ENCODE measurements at regions not wholly inside any gene's neighbourhood (a gene's known extent, or its start where the extent isn't known, plus 50 kb on each side); places are given as distances from the start of the nearest gene placed in this dataset.
"Not testable (repeated sequence)": the region's sequence is repeated elsewhere in the genome, so short reads cannot be mapped to it uniquely, and the experiment has no call there.

DNA sequence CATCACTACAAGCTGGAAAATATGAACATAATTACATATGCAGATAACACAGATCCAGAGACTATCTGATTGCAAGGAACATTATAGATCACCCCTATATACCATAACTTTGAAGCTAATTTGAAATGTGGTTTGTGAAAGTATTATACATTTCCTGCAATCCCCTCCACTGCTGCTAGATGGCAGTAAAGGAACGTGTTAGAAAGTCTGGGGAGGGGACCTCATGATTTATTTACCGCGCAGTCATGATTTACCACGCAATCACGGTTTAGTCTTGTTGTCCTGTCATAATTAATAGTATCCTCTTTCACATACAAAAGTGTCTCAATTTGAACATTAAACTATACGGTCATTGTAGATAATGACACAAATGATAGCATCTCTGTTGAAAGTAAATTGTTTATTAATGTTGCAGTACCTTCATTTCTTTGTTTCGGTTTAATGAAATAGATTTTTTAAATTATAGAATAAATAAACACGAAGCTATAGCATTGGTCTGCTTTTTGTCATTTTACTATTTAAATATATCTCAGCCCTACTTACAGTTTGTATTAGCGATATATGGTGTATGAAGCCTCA is 145.3 kb upstream of the PRSS1 start:
- DNase-seq (ENCODE audit: low read depth in 2 of 2): peak in 1 of 2 donors; percentile 21

DNA sequence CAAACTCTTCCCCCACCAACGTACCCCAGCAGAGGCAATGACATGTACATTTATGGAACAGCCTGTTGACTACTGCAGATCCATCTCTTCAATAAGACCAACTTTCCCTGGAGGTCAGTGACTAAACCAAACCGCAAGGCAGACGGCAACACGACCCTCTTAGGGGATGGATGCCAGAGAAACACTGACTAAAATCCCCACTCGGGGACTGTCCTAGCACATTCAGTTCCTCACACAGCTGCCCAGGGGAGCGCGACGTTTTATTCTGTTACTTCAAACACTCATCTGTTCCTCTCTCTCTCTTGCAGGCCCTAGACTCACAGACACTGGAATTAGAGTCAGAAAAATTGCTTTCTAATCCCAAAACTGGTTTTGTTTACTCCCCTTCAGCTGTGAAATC is 146.5 kb upstream of the PRSS1 start:
- DNase-seq (ENCODE audit: low read depth in 2 of 2): no peak

DNA sequence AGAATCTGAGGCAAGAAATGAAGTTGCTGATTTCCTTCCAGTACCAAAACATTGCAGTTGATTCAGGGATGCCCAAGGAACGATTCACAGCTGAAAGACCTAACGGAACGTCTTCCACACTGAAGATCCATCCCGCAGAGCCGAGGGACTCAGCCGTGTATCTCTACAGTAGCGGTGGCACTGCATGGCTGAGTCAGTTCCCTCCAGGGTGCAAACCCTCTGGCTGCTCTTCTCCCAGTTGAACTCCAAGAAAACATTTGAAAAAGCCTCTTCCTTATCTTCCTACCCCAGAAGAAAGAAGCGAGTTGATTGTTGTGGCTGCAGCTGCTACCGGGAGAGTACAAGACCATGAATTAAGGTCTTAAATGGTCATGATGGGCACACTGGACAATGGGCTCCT is 147.1 kb upstream of the PRSS1 start:
- DNase-seq (ENCODE audit: low read depth in 2 of 2): no peak

DNA sequence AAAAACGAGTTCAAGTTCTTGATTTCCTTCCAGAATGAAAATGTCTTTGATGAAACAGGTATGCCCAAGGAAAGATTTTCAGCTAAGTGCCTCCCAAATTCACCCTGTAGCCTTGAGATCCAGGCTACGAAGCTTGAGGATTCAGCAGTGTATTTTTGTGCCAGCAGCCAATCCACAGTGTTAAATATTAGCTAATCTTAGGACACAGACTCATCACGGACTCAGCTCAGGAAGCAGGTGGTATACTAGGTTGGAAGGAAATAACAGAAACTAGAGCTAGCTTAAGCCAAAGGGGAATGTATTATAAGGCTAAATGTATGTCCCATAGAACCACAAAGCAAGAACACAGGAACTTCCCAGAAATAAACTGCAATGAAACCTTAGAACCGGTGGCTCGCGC is 151.0 kb upstream of the PRSS1 start:
- DNase-seq (ENCODE audit: low read depth in 2 of 2): no peak

DNA sequence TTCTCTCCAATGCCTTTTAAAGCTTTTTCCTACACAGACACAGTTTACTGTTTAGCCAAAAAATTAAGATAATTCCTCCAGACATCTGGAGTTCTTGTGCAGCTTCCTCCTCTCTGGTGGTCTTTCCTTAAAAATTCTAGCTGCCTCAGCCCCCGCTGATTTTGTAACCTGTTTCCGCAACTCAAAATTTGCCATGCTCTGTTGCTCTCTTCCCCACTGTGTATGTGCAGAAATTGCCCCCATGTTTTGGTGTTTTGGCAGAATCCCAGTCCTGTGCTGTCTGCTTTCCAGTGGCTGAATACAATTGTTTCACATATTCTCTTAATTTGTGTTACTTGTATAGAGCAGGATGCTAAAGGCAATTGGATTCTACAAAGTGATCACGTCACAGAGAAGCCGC is 151.7 kb upstream of the PRSS1 start:
- DNase-seq (ENCODE audit: low read depth in 2 of 2): no peak

DNA sequence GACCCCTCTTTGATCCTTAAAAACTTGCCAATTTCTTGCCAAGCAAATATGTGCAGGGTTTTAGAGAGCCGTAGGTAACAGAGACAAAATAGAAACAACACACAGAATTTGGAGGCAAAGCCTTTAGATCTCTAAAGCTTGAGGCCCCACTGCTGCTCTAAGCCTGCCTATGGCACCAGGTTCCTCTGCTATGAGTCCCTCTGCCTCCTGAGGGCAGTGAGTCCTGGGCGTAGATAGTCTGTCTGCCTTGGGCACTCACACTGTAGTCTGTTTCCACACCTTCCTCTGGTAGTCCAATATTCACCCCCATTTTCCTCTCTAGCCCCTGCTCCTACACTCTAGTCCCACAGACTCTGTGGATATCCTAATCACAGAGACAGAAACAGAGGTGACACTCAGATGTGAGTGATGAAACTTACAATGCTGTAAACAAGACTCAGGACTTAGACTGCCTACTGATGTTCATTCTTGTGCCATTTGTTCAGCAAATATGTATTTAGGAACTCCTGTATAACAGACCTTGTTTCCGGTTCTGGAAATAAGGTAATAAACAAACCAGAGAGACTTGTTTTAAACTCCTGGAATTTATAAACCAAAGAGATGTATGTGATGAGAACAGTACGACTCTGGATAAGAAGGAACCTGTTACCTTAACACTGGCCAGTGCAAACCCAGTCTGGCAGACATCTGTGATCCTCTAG is 153.3 kb upstream of the PRSS1 start:
- no peak for DNase-seq (ENCODE audit: low read depth in 2 of 2)

DNA sequence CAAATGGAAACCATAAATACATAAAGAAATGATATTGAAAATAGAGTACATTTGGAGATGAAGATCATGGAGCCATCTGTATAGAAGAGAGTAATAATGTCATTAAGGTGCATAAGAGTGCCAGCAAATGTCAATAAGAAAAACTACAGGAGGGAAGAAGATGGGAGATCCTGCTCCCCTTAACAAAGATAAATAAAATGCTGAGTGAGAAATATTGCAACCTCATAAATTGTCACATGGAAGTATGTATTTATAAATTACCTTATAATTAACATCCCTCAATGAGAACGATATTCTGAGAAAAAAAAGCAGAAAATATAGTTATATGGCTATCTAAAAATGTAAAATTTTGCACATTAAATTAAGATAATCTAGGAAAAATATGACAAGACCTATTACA is 155.2 kb upstream of the PRSS1 start:
- DNase-seq (ENCODE audit: low read depth in 2 of 2): no peak

DNA sequence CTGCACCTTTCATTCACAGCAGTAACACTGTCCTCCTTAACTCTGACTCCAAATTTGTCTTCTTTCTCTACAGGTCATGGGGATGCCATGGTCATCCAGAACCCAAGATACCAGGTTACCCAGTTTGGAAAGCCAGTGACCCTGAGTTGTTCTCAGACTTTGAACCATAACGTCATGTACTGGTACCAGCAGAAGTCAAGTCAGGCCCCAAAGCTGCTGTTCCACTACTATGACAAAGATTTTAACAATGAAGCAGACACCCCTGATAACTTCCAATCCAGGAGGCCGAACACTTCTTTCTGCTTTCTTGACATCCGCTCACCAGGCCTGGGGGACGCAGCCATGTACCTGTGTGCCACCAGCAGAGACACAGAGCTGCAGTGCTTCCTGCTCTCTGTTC is 156.2 kb upstream of the PRSS1 start:
- DNase-seq (ENCODE audit: low read depth in 2 of 2): no peak

DNA sequence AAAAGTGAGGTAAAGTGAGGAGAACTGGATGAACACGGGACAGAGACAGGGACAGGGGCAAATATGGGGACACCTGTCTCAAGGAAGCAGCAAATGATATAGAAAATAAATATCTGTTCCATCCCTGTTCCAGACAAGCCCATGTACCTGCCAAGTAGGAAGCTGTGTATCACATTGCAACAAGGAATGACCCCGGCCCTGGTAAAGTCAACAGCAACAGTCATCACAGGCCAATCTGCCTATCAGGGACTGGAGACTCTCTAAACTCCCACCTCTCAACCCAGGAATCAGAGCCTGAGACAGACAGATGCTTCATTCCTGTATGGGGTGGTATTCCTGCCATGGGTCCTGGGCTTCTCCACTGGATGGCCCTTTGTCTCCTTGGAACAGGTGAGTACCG is 156.6 kb upstream of the PRSS1 start:
- no peak for DNase-seq (ENCODE audit: low read depth in 2 of 2)

DNA sequence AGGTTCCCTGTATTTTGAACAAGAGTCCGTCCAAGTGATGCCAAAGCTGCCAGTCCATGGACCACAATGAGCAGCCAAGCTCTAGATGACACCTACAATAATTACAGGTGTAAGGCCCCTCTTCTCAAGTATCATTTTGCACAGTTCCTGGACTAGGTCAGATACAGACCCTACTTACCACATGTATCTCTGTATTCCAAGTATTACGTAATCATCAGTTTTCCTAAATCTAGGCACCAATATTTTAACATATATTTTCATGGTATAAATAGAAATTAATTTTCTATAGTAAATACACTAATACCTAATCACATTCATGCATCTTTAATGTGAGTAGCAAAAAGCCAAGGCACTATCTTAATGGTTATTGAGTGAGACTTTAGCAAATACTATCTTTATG is 157.0 kb upstream of the PRSS1 start:
- DNase-seq (ENCODE audit: low read depth in 2 of 2): no peak

DNA sequence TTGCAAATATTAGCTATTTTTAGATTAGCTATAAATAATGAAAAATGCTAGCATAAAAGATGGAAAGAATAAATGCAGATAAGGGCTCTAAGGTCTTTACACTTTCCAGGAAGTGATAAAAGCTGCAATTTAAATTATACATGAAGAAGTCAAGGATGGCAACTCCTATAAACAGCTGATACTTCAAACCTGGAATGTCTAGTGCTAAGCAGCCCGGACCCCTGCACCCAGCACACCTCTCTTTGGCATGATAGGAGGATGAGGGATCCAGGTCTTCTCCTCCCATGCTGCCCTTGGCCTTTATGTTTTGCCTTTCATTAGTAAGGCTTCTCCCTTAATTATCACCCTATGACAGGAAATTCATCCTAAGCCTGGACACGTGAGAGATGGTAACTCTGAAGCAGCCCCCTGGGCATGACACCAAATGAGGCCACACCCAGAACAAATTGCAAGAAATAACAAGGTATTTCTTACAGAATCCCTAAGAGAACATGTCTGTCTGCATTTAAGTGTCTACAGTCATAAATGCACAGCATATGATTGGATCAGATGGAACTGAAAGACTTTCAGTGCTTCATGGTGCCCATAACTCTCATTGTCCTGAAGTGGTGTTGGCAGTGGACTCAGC is 158.3 kb upstream of the PRSS1 start:
- DNase-seq (ENCODE audit: low read depth in 2 of 2): no peak

DNA sequence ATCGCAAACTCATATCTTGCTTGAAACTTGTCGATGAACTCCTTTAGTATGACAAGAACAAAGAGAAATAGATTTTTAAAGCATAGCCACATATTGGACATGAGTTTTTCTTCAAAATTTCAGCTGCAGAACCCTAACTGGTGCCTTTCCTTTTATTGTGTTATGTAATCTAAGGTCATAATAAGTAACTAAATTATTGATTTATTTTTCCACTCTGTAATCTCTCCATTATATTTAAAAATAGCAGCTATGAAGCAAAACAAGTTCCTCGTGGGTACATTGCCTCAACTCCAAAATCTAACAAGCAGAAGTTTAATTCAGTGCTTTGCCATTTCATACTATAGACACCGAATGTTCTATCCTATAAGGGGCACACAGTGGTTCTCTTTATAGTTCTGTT is 159.2 kb upstream of the PRSS1 start:
- DNase-seq (ENCODE audit: low read depth in 2 of 2): no peak

DNA sequence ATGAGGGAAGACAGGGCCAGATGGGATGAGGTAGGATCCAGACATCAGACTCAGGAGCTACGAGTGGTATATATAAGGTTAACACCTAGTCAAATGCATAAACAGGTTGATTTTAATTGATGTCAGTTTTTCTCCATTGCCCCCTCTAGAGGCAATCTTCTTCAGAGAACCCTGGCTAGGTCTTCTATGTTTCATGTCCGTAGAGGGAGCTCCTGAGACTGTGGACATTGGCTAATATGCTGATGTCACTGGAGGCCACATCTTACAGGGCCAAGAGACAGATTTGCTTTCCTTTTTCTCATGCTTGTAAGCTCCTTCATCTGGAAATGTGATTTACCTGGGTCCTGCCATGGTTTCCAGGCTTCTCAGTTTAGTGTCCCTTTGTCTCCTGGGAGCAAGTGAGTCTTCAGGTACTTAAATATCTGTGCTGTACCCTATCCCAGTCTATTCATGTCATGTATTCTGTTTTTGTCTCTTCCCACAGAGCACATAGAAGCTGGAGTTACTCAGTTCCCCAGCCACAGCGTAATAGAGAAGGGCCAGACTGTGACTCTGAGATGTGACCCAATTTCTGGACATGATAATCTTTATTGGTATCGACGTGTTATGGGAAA is 161.6 kb upstream of the PRSS1 start:
- DNase-seq (ENCODE audit: low read depth in 2 of 2): no peak

DNA sequence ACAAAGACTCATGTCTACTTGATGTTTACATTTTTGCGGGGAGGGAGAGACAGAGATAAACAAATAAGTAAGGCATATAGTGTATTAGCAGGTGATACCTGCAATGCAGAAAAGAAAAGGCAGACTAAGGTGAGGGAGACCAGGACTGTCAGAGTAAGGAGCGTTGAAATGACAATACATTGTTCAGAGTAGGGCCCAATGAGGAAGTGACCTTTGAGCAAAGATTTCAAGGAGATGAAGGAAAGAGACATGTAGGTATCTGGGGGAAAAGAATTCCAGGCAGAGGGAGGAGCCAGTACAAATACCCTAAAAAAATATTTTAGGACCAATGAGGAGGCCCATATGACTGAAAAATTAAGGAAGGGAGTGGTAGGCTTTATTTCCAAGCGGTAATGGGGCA is 162.7 kb upstream of the PRSS1 start:
- no peak for DNase-seq (ENCODE audit: low read depth in 2 of 2)

DNA sequence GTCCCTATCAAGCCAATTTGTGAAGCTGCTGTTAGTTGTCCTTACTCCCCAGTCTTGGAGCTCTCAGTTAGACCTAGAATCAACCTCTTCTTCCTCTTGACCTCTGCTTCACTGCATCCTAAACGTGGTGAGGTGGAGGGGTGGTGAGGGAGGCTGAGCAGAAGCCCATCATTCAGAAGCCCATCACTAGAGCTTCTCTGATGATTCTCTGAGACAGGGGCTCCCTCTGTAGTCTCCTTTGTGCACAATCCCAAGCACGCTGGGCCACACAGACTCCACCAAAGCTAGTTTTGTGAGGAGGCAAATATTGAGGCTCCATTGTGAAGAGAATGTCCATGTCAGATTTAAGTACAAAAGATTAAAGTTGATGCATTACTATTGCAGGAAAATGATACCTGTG is 163.8 kb upstream of the PRSS1 start:
- DNase-seq (ENCODE audit: low read depth in 2 of 2): no peak

DNA sequence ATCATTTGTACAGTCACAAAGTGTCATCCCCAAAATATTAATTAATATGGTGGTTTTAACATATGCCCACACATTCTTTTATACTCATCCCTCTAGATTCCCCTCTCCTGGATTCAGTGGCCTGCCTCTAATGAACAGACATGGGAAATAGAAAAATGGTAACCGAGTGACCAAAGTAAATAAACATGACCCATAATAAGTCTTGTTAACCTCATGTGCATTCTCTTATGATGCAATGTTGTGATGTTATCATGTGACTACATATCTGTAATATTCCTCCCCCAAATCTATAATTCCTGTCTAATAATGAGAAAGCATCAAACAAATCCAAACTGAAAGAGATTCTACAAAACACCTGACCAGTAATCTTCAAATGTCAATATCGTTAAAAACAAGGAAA is 164.5 kb upstream of the PRSS1 start:
- DNase-seq (ENCODE audit: low read depth in 2 of 2): no peak

DNA sequence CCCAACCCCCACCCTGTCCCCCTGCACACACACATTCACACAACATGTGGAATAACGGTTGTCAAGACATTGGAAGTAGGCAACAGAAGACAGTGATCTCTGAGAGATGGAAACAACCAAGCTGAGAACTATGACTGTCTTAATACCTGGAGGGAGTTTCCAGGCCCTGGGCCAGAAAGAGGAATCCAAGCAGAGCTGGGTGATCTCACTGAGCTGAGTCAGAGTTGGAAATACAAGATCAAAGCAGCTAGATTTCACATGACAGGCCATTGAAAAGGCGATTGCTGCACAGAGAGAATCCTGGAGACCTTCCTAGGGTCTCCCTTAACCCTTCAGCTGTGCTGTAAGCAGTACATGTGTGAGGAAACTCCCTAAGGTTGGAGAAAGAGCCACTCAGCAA is 165.8 kb upstream of the PRSS1 start:
- no peak for DNase-seq (ENCODE audit: low read depth in 2 of 2)

DNA sequence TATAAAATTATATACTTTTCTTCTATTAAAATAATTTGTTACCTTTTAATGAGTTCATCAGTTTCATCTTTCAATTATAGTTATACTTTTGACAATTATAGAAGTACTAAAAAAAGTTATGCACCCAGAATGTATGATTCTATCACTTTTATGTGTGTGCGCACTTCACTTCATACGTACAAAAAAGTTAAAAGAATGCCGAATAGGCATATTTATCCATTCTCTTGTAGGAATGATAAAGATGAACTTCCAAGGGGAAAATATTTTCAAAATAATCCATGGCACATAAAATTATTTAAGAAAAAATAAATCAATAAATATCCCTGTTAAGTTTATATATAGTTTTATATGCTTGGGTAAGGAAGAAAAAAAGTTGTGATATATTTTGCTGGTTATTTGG is 166.9 kb upstream of the PRSS1 start:
- no peak for DNase-seq (ENCODE audit: low read depth in 2 of 2)

DNA sequence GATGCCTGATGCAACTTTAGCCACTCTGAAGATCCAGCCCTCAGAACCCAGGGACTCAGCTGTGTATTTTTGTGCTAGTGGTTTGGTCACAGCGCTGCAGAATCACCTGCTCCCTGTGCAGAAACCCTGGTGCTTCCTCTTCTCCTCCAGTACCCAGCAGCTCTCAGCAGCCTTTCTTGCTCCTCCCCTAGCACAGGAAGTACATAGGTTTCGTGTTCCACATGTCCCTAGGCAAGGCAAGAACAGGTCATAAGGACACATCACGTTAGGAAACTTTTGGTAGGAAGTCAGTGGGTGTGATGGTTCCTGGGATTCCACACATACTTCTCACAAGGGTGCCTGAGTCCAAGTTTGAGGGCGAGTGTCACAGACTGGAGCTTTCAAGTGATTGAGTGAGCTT is 167.9 kb upstream of the PRSS1 start:
- DNase-seq (ENCODE audit: low read depth in 2 of 2): no peak

DNA sequence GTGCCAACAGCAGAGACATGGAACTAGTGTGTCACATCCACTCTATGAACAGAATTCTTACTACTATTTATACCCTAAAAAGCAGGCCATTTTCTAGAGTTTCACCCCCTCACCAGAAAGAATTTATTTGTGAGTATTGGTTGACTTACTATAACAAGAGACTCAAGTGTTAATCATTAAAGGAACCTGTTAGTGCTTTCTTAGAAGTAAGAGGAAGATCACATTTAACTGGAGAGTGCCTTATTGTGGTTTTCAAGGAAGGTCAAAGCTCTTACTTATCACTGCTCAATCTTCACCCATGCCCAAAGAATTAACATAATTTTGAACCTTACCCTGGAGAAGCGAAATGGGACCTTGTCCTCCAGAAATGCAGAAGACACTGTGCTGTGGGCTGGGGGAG is 169.3 kb upstream of the PRSS1 start:
- no peak for DNase-seq (ENCODE audit: low read depth in 2 of 2)

DNA sequence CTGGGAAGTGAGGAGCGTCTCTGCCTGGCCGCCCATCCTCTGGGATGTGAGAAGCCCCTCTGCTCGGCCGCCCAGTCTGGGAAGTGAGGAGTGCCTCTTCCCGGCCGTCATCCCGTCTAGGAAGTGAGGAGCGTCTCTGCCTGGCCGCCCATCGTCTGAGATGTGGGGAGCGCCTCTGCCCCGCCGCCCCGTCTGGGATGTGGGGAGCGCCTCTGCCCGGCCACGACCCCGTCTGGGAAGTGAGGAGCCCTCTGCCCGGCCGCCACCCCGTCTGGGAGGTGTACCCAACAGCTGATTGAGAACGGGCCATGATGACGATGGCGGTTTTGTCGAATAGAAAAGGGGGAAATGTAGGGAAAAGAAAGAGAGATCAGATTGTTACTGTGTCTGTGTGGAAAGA is 173.9 kb upstream of the PRSS1 start:
- not testable (repeated sequence) for DNase-seq (ENCODE audit: low read depth in 2 of 2)

DNA sequence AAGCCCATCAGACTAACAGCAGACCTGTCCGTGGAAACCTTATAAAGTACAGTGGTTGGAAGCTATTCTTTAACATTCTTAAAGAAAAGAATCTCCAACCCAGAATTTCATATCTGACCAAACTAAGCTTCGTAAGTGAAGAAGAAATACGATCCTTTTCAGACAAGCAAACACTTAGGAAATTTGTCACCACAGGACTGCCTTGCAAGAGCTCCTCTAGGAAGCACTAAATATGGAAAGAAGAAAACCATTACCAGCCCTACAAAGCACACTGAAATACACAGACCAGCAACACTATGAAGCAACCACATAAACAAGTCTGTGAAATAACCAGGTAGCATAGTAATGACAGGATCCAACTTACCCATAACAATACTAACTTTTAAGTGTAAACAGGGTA is 177.7 kb upstream of the PRSS1 start:
- DNase-seq (ENCODE audit: low read depth in 2 of 2): no peak

DNA sequence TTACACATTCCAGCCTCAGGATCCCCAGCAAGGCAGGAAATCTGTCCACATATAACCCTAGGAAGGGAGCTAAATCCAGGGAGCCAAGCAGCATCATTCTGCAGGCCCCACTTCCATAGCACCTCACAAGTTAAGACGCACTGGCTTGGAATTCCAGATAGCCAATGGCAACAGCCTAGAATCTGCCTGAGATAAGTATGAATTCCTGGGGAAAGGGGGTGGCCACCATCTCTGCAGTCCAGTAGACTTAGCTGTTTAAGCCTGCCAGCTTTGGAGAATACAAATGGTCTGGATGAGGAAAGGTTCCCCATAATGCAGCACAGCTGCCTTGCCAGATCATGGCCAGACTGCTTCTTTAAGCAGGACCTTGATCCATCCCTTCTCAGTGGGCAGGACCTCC is 179.4 kb upstream of the PRSS1 start:
- no peak for DNase-seq (ENCODE audit: low read depth in 2 of 2)
